ENCODE measurements at regions not wholly inside any gene's neighbourhood (a gene's known extent, or its start where the extent isn't known, plus 50 kb on each side); places are given as distances from the start of the nearest gene placed in this dataset.
A peak's percentile ranks its signal among the peaks of the same experiment; 100 is the strongest.

DNA sequence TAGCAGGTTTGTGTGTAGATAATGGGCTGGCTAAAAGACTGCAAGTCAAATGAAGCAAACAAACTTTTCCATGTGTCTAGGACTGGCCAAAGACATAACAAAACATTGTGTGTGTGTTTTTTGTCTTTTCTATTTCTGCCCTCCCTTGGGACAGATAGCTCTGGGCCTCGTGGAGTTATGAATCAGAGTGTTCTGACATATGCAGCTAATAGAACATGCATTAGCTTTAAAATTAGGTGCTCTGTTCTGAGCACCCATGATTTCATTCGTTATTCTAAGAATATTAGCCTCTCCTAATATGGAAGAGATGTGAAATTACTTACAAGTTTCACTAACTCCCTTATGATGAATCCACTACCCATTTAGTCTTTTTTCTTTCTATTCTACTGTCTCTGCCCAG lies 367.3 kb upstream of the PAPPA start:
- H3K27ac ChIP-seq, result peak overlapping the region; percentile 3 to 15
- DNase-seq (ENCODE audit: low spot score) (no peak), ATAC-seq (ENCODE audit: insufficient number of reproducible peaks, low FRiP score, low read depth) (no peak)
- H3K4me1 ChIP-seq (ENCODE audit: control insufficient read depth in 1 of 2, low read depth in 2 of 2), result peaks cover 7 to 24% of the 10 kb centered on the region in 2 donors
- H3K36me3 ChIP-seq, result no peaks in the 10 kb centered on the region
- no peaks in the 10 kb centered on the region for H3K9me3 ChIP-seq
- no peak overlapping the region for H3K4me3 ChIP-seq
- no peak for TF ChIP-seq CTCF (IDR thresholded peaks at IDR 0.05)
- no peaks in the 10 kb centered on the region for H3K27me3 ChIP-seq (replicated peaks; ENCODE audit: insufficient read depth)

DNA sequence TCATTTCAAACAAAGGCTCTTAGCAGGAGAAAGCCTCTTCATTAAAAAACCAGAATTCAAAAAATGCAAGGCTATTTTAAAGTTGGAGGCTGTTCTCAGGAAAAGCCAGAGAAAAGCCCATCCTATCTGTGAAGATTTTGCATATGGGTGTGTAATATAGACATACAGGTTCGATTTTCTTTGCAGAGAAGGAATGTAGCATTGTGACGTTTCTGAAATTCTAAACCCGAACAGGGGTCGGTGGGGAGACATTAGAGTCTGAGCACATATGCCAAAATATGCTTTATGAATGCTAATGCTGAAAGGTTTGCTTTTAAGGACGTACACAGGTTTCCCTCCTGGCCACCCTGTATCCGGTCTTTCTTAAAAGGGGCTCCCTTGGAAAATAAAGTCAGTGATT lies 363.1 kb upstream of the PAPPA start:
- Histone ChIP-seq H3K4me3 (no peak overlapping the region), H3K36me3 (no peaks in the 10 kb centered on the region), H3K27ac (no peak overlapping the region), H3K4me1 (ENCODE audit: control insufficient read depth in 1 of 2, low read depth in 2 of 2) (peaks cover 7 to 14% of the 10 kb centered on the region in 2 donors), H3K27me3 (replicated peaks; ENCODE audit: insufficient read depth) (no peaks in the 10 kb centered on the region), H3K9me3 (no peaks in the 10 kb centered on the region)
- TF ChIP-seq CTCF (IDR thresholded peaks at IDR 0.05), result no peak
- no peak for DNase-seq (ENCODE audit: low spot score)
- ATAC-seq (ENCODE audit: insufficient number of reproducible peaks, low FRiP score, low read depth), result no peak

GRCh38 chr9:115794921-115795475 lies 358.6 kb upstream of the PAPPA start:
- TF ChIP-seq CTCF (IDR thresholded peaks at IDR 0.05), result no peak
- no peak overlapping the region for H3K4me3 ChIP-seq
- ATAC-seq (ENCODE audit: insufficient number of reproducible peaks, low FRiP score, low read depth), result no peak

GRCh38 chr9:115799734-115800133 lies 353.9 kb upstream of the PAPPA start:
- no peak for TF ChIP-seq CTCF (IDR thresholded peaks at IDR 0.05)
- Histone ChIP-seq H3K36me3 (no peaks in the 10 kb centered on the region), H3K27ac (no peak overlapping the region), H3K27me3 (replicated peaks; ENCODE audit: insufficient read depth) (no peaks in the 10 kb centered on the region), H3K4me3 (no peak overlapping the region), H3K9me3 (no peaks in the 10 kb centered on the region), H3K4me1 (ENCODE audit: control insufficient read depth in 1 of 2, low read depth in 2 of 2) (no peaks in the 10 kb centered on the region)
- ATAC-seq (ENCODE audit: insufficient number of reproducible peaks, low FRiP score, low read depth), result no peak
- no peak for DNase-seq (ENCODE audit: low spot score)

More at GRCh38 chr9:115794921-115795475, 358.6 kb upstream of the PAPPA start:
- H3K27me3 ChIP-seq (replicated peaks; ENCODE audit: insufficient read depth), result no peaks in the 10 kb centered on the region
- no peaks in the 10 kb centered on the region for H3K36me3 ChIP-seq
- DNase-seq (ENCODE audit: low spot score), result no peak
- H3K27ac ChIP-seq, result no peak overlapping the region
- no peaks in the 10 kb centered on the region for H3K9me3 ChIP-seq
- H3K4me1 ChIP-seq (ENCODE audit: control insufficient read depth in 1 of 2, low read depth in 2 of 2), result no peaks in the 10 kb centered on the region

GRCh38 chr9:115804206-115804605 lies 349.4 kb upstream of the PAPPA start:
- Histone ChIP-seq H3K36me3 (no peaks in the 10 kb centered on the region), H3K9me3 (no peaks in the 10 kb centered on the region), H3K27ac (no peak overlapping the region), H3K4me3 (no peak overlapping the region), H3K27me3 (replicated peaks; ENCODE audit: insufficient read depth) (no peaks in the 10 kb centered on the region), H3K4me1 (ENCODE audit: control insufficient read depth in 1 of 2, low read depth in 2 of 2) (no peaks in the 10 kb centered on the region)
- no peak for TF ChIP-seq CTCF (IDR thresholded peaks at IDR 0.05)
- no peak for ATAC-seq (ENCODE audit: insufficient number of reproducible peaks, low FRiP score, low read depth)
- DNase-seq (ENCODE audit: low spot score), result no peak

All from thoracic aorta (tissue), 2 donors.